ENCODE measurements at regions not wholly inside any gene's neighbourhood (a gene's known extent, or its start where the extent isn't known, plus 50 kb on each side); places are given as distances from the start of the nearest gene placed in this dataset.

- Histone ChIP-seq H3K9me1 (replicated peaks; ENCODE audit: control insufficient read depth, extremely low read depth, insufficient read depth, low read length) (no peaks in the 10 kb centered on the region), H3K79me2 (ENCODE audit: control insufficient read depth, insufficient read depth, low read length) (no peaks in the 10 kb centered on the region), H4K20me1 (replicated peaks; ENCODE audit: control insufficient read depth, extremely low read depth, insufficient read depth, low read length) (no peaks in the 10 kb centered on the region), H3K4me3 (replicated peaks in 1 of 3; ENCODE audit: insufficient read depth in 1 of 3, low read depth in 1 of 3, low read length in 3 of 3) (no peak overlapping the region), H3K27me3 (ENCODE audit: control insufficient read depth in 2 of 2, insufficient read depth in 2 of 2, low read length in 2 of 2) (no peaks in the 10 kb centered on the region), H3K9ac (replicated peaks; ENCODE audit: extremely low read depth, insufficient read depth, low read length) (no peak overlapping the region), H2AFZ (ENCODE audit: low read depth, low read length) (no peak overlapping the region), H3K4me1 (ENCODE audit: control insufficient read depth, extremely low read depth, insufficient read depth, low read length) (no peaks in the 10 kb centered on the region), H3K27ac (ENCODE audit: insufficient read depth, low read depth, low read length) (no peak overlapping the region), H3K36me3 (ENCODE audit: control insufficient read depth in 2 of 2, extremely low read depth in 1 of 2, insufficient read depth in 2 of 2, low read length in 2 of 2) (no peaks in the 10 kb centered on the region), H3K4me2 (ENCODE audit: insufficient read depth, low read length) (no peak overlapping the region), H3K9me3 (replicated peaks; ENCODE audit: control insufficient read depth, insufficient read depth, low read length) (no peaks in the 10 kb centered on the region)
- no TSS peak for BruUV-seq (replicated peaks)
- FAIRE-seq (no peak), DNase-seq (ENCODE audit: low read depth, low spot score) (no peak)
- intact Hi-C loops (cut with micrococcal nuclease) (no loop called here), dilution Hi-C loops (cut with MboI; ENCODE audit: extremely low pct_ligation_motif_present, low sequenced_read_pairs) (no loop called here)
- POLR2A ChIA-PET: no interaction called here
- TF ChIP-seq FOS (IDR thresholded peaks at IDR 0.05; ENCODE audit: borderline replicate concordance, insufficient read depth, low read length) (no peak), CTCF (IDR thresholded peaks at IDR 0.05; ENCODE audit: extremely low read depth in 1 of 2, insufficient read depth in 1 of 2, low read depth in 1 of 2, low read length in 2 of 2) (no peak), MAX (IDR thresholded peaks at IDR 0.05; ENCODE audit: insufficient read depth, insufficient read length) (no peak), JUN (IDR thresholded peaks at IDR 0.05; ENCODE audit: borderline replicate concordance, insufficient read depth, insufficient read length, low read depth) (no peak), EZH2 (IDR thresholded peaks at IDR 0.05; ENCODE audit: borderline replicate concordance, low read depth, low read length, severe bottlenecking) (no peak), POLR2A (IDR thresholded peaks at IDR 0.05; ENCODE audit: low read depth, low read length) (no peak), MYC (IDR thresholded peaks at IDR 0.05; ENCODE audit: low read depth, low read length) (no peak), POLR2AphosphoS5 (IDR thresholded peaks at IDR 0.05; ENCODE audit: insufficient read depth, low read depth, low read length) (no peak), GATA2 (IDR thresholded peaks at IDR 0.05; ENCODE audit: insufficient read depth, insufficient read length, low read depth, low read length) (no peak)
- CTCF ChIA-PET: no interaction called here
Observed at GRCh38 chr19:28171983-28172382, 1041.0 kb downstream of the UQCRFS1 start.

Data from endothelial cell of umbilical vein (primary cell).